HL-60 (cell line): ENCODE measurements at regions not wholly inside any gene's neighbourhood (a gene's known extent, or its start where the extent isn't known, plus 50 kb on each side); places are given as distances from the start of the nearest gene placed in this dataset.

ENCODE experiments used
- DNase-seq, 2 experiments: peaks; one replicate each; pipeline ENCODE4 v3.0.0-alpha.2; 2010 to 2020; ENCODE audit warnings: low read depth in 1 of 2, low spot score in 1 of 2
- H3K27ac ChIP-seq: fragments of 250-450 bp; sonication (Bioruptor Pico); replicated peaks from 2 replicates; pipeline ENCODE4 v1.5.1; 2020; ENCODE audit warnings: mild to moderate bottlenecking, moderate library complexity
- H3K27me3 ChIP-seq: fragments of 250-450 bp; sonication (Bioruptor Pico); 2 replicates; pipeline ENCODE4 v1.5.1; 2021; ENCODE audit warnings: mild to moderate bottlenecking, moderate library complexity; ENCODE audit not compliant: insufficient read depth, poor library complexity, severe bottlenecking
- H3K4me3 ChIP-seq: replicated peaks from 2 replicates; pipeline ENCODE4 v1.5.1; 2011; ENCODE audit warnings: mild to moderate bottlenecking, control low read depth, low read length; ENCODE audit not compliant: insufficient read depth
- CTCF ChIP-seq: IDR thresholded peaks from one replicate; pipeline ENCODE4 v1.5.1; 2011; ENCODE audit warnings: low read length, control low read depth, inconsistent platforms; ENCODE audit not compliant: insufficient read depth
- GABPA ChIP-seq: IDR thresholded peaks from 2 replicates; pipeline ENCODE4 v1.6.1; 2012; ENCODE audit warnings: low read depth
- POLR2AphosphoS5 ChIP-seq: IDR thresholded peaks from 2 replicates; pipeline ENCODE4 v1.6.1; 2012; ENCODE audit warnings: low read depth
- REST ChIP-seq: IDR thresholded peaks from 2 replicates; pipeline ENCODE4 v1.6.1; 2012; ENCODE audit warnings: low read depth; ENCODE audit not compliant: insufficient replicate concordance
- SPI1 ChIP-seq: IDR thresholded peaks from 2 replicates; pipeline ENCODE4 v1.6.1; 2012; ENCODE audit warnings: low read depth, mild to moderate bottlenecking, borderline replicate concordance

GRCh38 chr15:96435022-96435421, 104.5 kb downstream of the NR2F2 start:
- H3K4me3 ChIP-seq, result no peak overlapping the region
- no peaks in the 10 kb centered on the region for H3K27me3 ChIP-seq
- no peak for DNase-seq
- H3K27ac ChIP-seq, result no peak overlapping the region
- TF ChIP-seq CTCF (no peak), GABPA (no peak), REST (no peak), SPI1 (no peak), POLR2AphosphoS5 (no peak)

GRCh38 chr15:96435841-96436240, 105.3 kb downstream of the NR2F2 start:
- no peak overlapping the region for H3K4me3 ChIP-seq
- no peak for DNase-seq
- H3K27ac ChIP-seq, result no peak overlapping the region
- TF ChIP-seq CTCF (no peak), GABPA (no peak), SPI1 (no peak), POLR2AphosphoS5 (no peak), REST (no peak)
- H3K27me3 ChIP-seq, result no peaks in the 10 kb centered on the region

GRCh38 chr15:96440978-96441377, 110.5 kb downstream of the NR2F2 start:
- H3K27me3 ChIP-seq, result no peaks in the 10 kb centered on the region
- TF ChIP-seq GABPA, result no peak
- no peak for TF ChIP-seq POLR2AphosphoS5
- TF ChIP-seq CTCF, result no peak
- TF ChIP-seq REST, result no peak
- no peak for TF ChIP-seq SPI1
- no peak overlapping the region for H3K27ac ChIP-seq
- H3K4me3 ChIP-seq, result no peak overlapping the region
- no peak for DNase-seq
